Nephron progenitor cell (in vitro differentiated cells): ENCODE measurements at regions not wholly inside any gene's neighbourhood (a gene's known extent, or its start where the extent isn't known, plus 50 kb on each side); places are given as distances from the start of the nearest gene placed in this dataset.

Experiments
- DNase-seq: peaks from one replicate; pipeline ENCODE4 v3.0.0; 2021
- H3K27ac Mint-ChIP-seq: 2 replicates; pipeline ENCODE4 v1.8.0; 2021; ENCODE audit warnings: mild to moderate bottlenecking, moderate library complexity, mixed read lengths
- H3K27me3 Mint-ChIP-seq: 2 replicates; pipeline ENCODE4 v1.8.0; 2021; ENCODE audit warnings: mild to moderate bottlenecking, low read depth, mixed read lengths; ENCODE audit not compliant: poor library complexity
- H3K36me3 Mint-ChIP-seq: 2 replicates; pipeline ENCODE4 v1.8.0; 2021; ENCODE audit warnings: low read depth, mixed read lengths
- H3K4me1 Mint-ChIP-seq: 2 replicates; pipeline ENCODE4 v1.8.0; 2021; ENCODE audit warnings: mixed read lengths
- H3K4me3 Mint-ChIP-seq: 2 replicates; pipeline ENCODE4 v1.8.0; 2021; ENCODE audit warnings: mild to moderate bottlenecking, moderate library complexity, mixed read lengths
- H3K9me3 Mint-ChIP-seq: 2 replicates; pipeline ENCODE4 v1.8.0; 2021; ENCODE audit warnings: mild to moderate bottlenecking, moderate library complexity, mixed read lengths
- CTCF ChIP-seq: fragments of 200-600 bp; sonication (generic); IDR thresholded peaks from 2 replicates; pipeline ENCODE4 v1.5.0; 2021; ENCODE audit warnings: antibody characterized with exemption

- DNase-seq, result peak; percentile 18
Measured at GRCh38 chr4:71941001-71941400, 90.8 kb upstream of the NPFFR2 start.

GRCh38 chr4:71944956-71945355 lies 86.8 kb upstream of the NPFFR2 start:
- Mint-ChIP-seq H3K9me3 (peaks cover 49% of the 10 kb centered on the region), H3K4me3 (no peak overlapping the region), H3K4me1 (no peaks in the 10 kb centered on the region), H3K36me3 (peaks cover 5% of the 10 kb centered on the region), H3K27ac (no peak overlapping the region), H3K27me3 (no peaks in the 10 kb centered on the region)
- DNase-seq, result no peak
- no peak for TF ChIP-seq CTCF

More at GRCh38 chr4:71941001-71941400, 90.8 kb upstream of the NPFFR2 start:
- peaks cover 5% of the 10 kb centered on the region for H3K36me3 Mint-ChIP-seq
- no peaks in the 10 kb centered on the region for H3K27me3 Mint-ChIP-seq
- H3K4me3 Mint-ChIP-seq, result no peak overlapping the region
- no peaks in the 10 kb centered on the region for H3K4me1 Mint-ChIP-seq
- no peak overlapping the region for H3K27ac Mint-ChIP-seq
- peaks cover 16% of the 10 kb centered on the region for H3K9me3 Mint-ChIP-seq
- peak; percentile 44 for TF ChIP-seq CTCF

- H3K9me3 Mint-ChIP-seq, result peaks cover 52% of the 10 kb centered on the region
- DNase-seq, result no peak
- peaks cover 5% of the 10 kb centered on the region for H3K36me3 Mint-ChIP-seq
- TF ChIP-seq CTCF, result no peak
- H3K27ac Mint-ChIP-seq, result no peak overlapping the region
- no peaks in the 10 kb centered on the region for H3K27me3 Mint-ChIP-seq
- H3K4me3 Mint-ChIP-seq, result no peak overlapping the region
- no peaks in the 10 kb centered on the region for H3K4me1 Mint-ChIP-seq
Measured at GRCh38 chr4:71945791-71946190, 86.0 kb upstream of the NPFFR2 start.

GRCh38 chr4:71958978-71959377 lies 72.8 kb upstream of the NPFFR2 start:
- no peak for DNase-seq
- Mint-ChIP-seq H3K9me3 (no peaks in the 10 kb centered on the region), H3K36me3 (no peaks in the 10 kb centered on the region), H3K27ac (no peak overlapping the region), H3K4me3 (no peak overlapping the region), H3K4me1 (no peaks in the 10 kb centered on the region), H3K27me3 (no peaks in the 10 kb centered on the region)
- no peak for TF ChIP-seq CTCF

GRCh38 chr4:71962622-71963264 lies 69.1 kb upstream of the NPFFR2 start:
- H3K9me3 Mint-ChIP-seq, result no peaks in the 10 kb centered on the region
- DNase-seq, result no peak
- no peak overlapping the region for H3K27ac Mint-ChIP-seq
- TF ChIP-seq CTCF, result no peak
- H3K27me3 Mint-ChIP-seq, result no peaks in the 10 kb centered on the region
- H3K4me3 Mint-ChIP-seq, result no peak overlapping the region
- no peaks in the 10 kb centered on the region for H3K4me1 Mint-ChIP-seq
- no peaks in the 10 kb centered on the region for H3K36me3 Mint-ChIP-seq

GRCh38 chr4:71974681-71975080 lies 57.1 kb upstream of the NPFFR2 start:
- no peaks in the 10 kb centered on the region for H3K27me3 Mint-ChIP-seq
- no peaks in the 10 kb centered on the region for H3K36me3 Mint-ChIP-seq
- H3K9me3 Mint-ChIP-seq, result no peaks in the 10 kb centered on the region
- no peak overlapping the region for H3K27ac Mint-ChIP-seq
- TF ChIP-seq CTCF, result no peak
- no peak overlapping the region for H3K4me3 Mint-ChIP-seq
- no peaks in the 10 kb centered on the region for H3K4me1 Mint-ChIP-seq
- DNase-seq, result no peak
